ENCODE measurements at regions not wholly inside any gene's neighbourhood (a gene's known extent, or its start where the extent isn't known, plus 50 kb on each side); places are given as distances from the start of the nearest gene placed in this dataset.

GRCh38 chr11:113634940-113635575 lies 71.0 kb downstream of the TMPRSS5 start:
- no peak for DNase-seq (ENCODE audit: low spot score)

GRCh38 chr11:113632981-113633380 lies 73.1 kb downstream of the TMPRSS5 start:
- DNase-seq (ENCODE audit: low spot score) = no peak

- DNase-seq (ENCODE audit: low spot score) = no peak
Observed at GRCh38 chr11:113629562-113629961, 76.5 kb downstream of the TMPRSS5 start.

GRCh38 chr11:113628912-113629311 lies 77.2 kb downstream of the TMPRSS5 start:
- DNase-seq (ENCODE audit: low spot score) = no peak

GRCh38 chr11:113627946-113628345 lies 78.2 kb downstream of the TMPRSS5 start:
- DNase-seq (ENCODE audit: low spot score) = no peak

- DNase-seq (ENCODE audit: low spot score) = no peak
Observed at GRCh38 chr11:113627297-113627696, 78.8 kb downstream of the TMPRSS5 start.

- DNase-seq (ENCODE audit: low spot score) = no peak
Observed at GRCh38 chr11:113626736-113627135, 79.4 kb downstream of the TMPRSS5 start.

- no peak for DNase-seq (ENCODE audit: low spot score)
Observed at GRCh38 chr11:113623114-113623513, 83.0 kb downstream of the TMPRSS5 start.

GRCh38 chr11:113618360-113618759 lies 87.7 kb downstream of the TMPRSS5 start:
- DNase-seq (ENCODE audit: low spot score) = no peak

- DNase-seq (ENCODE audit: low spot score) = no peak
Observed at GRCh38 chr11:113615773-113616172, 90.3 kb downstream of the TMPRSS5 start.

- DNase-seq (ENCODE audit: low spot score) = no peak
Observed at GRCh38 chr11:113615098-113615497, 91.0 kb downstream of the TMPRSS5 start.

GRCh38 chr11:113614097-113614496 lies 92.0 kb downstream of the TMPRSS5 start:
- no peak for DNase-seq (ENCODE audit: low spot score)

GRCh38 chr11:113613619-113614018 lies 92.5 kb downstream of the TMPRSS5 start:
- DNase-seq (ENCODE audit: low spot score) = no peak

GRCh38 chr11:113604186-113604585 lies 101.9 kb downstream of the TMPRSS5 start:
- DNase-seq (ENCODE audit: low spot score) = no peak

- no peak for DNase-seq (ENCODE audit: low spot score)
Observed at GRCh38 chr11:113603277-113604059, 102.6 kb downstream of the TMPRSS5 start.

GRCh38 chr11:113602483-113602882 lies 103.6 kb downstream of the TMPRSS5 start:
- DNase-seq (ENCODE audit: low spot score) = no peak

GRCh38 chr11:113596658-113597057 lies 109.5 kb downstream of the TMPRSS5 start:
- DNase-seq (ENCODE audit: low spot score) = no peak

GRCh38 chr11:113595810-113596594 lies 110.1 kb downstream of the TMPRSS5 start:
- no peak for DNase-seq (ENCODE audit: low spot score)

GRCh38 chr11:113593698-113594308 lies 112.3 kb downstream of the TMPRSS5 start:
- DNase-seq (ENCODE audit: low spot score) = no peak

GRCh38 chr11:113591117-113591516 lies 115.0 kb downstream of the TMPRSS5 start:
- no peak for DNase-seq (ENCODE audit: low spot score)

- no peak for DNase-seq (ENCODE audit: low spot score)
Observed at GRCh38 chr11:113587308-113587739, 112.1 kb upstream of the DRD2 start.

- no peak for DNase-seq (ENCODE audit: low spot score)
Observed at GRCh38 chr11:113584371-113584770, 109.2 kb upstream of the DRD2 start.
